Endothelial cell of umbilical vein (primary cell): ENCODE measurements at regions not wholly inside any gene's neighbourhood (a gene's known extent, or its start where the extent isn't known, plus 50 kb on each side); places are given as distances from the start of the nearest gene placed in this dataset.

Source experiments
- BruUV-seq: library from RNA; stranded (reverse); fragments of 400-500 nt; replicated peaks from 2 replicates; lab custom pipeline; 2021; lab: Mats Ljungman, UMichigan
- CTCF ChIA-PET: fragments of 300-600, 350-600 bp; sonication (Branson Sonifier 250); formaldehyde crosslinking; loops from one replicate; lab custom pipeline; 2021; ENCODE audit warnings: antibody characterized with exemption, inconsistent platforms; lab: Charles Lee
- POLR2A ChIA-PET: fragments of 300-600, 350-600 bp; sonication (Branson Sonifier 250); formaldehyde crosslinking; loops from one replicate; lab custom pipeline; 2021; ENCODE audit warnings: antibody characterized with exemption, inconsistent platforms; lab: Charles Lee
- DNase-seq: peaks from one replicate; pipeline ENCODE4 v3.0.0-alpha.2; 2011; ENCODE audit warnings: low read depth, low spot score
- FAIRE-seq: peaks from 2 replicates; lab custom pipeline; 2011; peaks lifted over from hg19 to GRCh38; lab: Jason Lieb, UNC
- H2AFZ ChIP-seq: 2 replicates; pipeline ENCODE4 v1.6.0; 2012; ENCODE audit warnings: low read depth, low read length, control low read depth, inconsistent platforms
- H3K27ac ChIP-seq: 2 replicates; pipeline ENCODE4 v1.5.1; 2011; ENCODE audit warnings: low read depth, mild to moderate bottlenecking, control low read depth, low read length, moderate library complexity; ENCODE audit not compliant: insufficient read depth
- H3K27me3 ChIP-seq, 2 experiments: 2 replicates each; pipeline versions ENCODE4 v1.6.0 to v1.6.1; 2011; ENCODE audit warnings: low read length in 2 of 2, mixed read lengths in 1 of 2; ENCODE audit not compliant: control insufficient read depth in 2 of 2, insufficient read depth in 2 of 2
- H3K36me3 ChIP-seq, 2 experiments: 2 replicates in 1 of 2; 3 replicates in 1 of 2; pipeline ENCODE4 v1.5.1; 2011; ENCODE audit warnings: low read length in 2 of 2, mild to moderate bottlenecking in 1 of 2, moderate library complexity in 1 of 2; ENCODE audit not compliant: control insufficient read depth in 2 of 2, insufficient read depth in 2 of 2; ENCODE audit errors: extremely low read depth in 1 of 2
- H3K4me1 ChIP-seq: 3 replicates; pipeline ENCODE4 v1.5.1; 2011; ENCODE audit warnings: mild to moderate bottlenecking, low read length; ENCODE audit not compliant: control insufficient read depth, insufficient read depth; ENCODE audit errors: extremely low read depth
- H3K4me2 ChIP-seq: 2 replicates; pipeline ENCODE4 v1.6.1; 2011; ENCODE audit warnings: low read length, control low read depth, mixed read lengths; ENCODE audit not compliant: insufficient read depth
- H3K4me3 ChIP-seq, 3 experiments: fragments of 200-600 bp in 1 of 3; sonication (generic), shearing (Covaris generic) in 1 of 3; replicated peaks in 1 of 3; 2 replicates each; pipeline ENCODE4 v1.5.1; 2011 to 2016; ENCODE audit warnings: control low read depth in 3 of 3, low read length in 3 of 3, mild to moderate bottlenecking in 2 of 3, inconsistent platforms in 1 of 3, low read depth in 1 of 3, moderate library complexity in 1 of 3; ENCODE audit not compliant: insufficient read depth in 1 of 3
- H3K79me2 ChIP-seq: 2 replicates; pipeline ENCODE4 v1.6.0; 2012; ENCODE audit warnings: low read length, inconsistent platforms; ENCODE audit not compliant: control insufficient read depth, insufficient read depth
- H3K9ac ChIP-seq: replicated peaks from 2 replicates; pipeline ENCODE3; 2011; ENCODE audit warnings: low read length, control low read depth; ENCODE audit not compliant: insufficient read depth; ENCODE audit errors: extremely low read depth
- H3K9me1 ChIP-seq: replicated peaks from 3 replicates; pipeline ENCODE4 v1.6.0; 2011; ENCODE audit warnings: mild to moderate bottlenecking, low read length; ENCODE audit not compliant: control insufficient read depth, insufficient read depth; ENCODE audit errors: extremely low read depth
- H3K9me3 ChIP-seq: replicated peaks from 2 replicates; pipeline ENCODE4 v1.5.1; 2012; ENCODE audit warnings: low read length, inconsistent platforms; ENCODE audit not compliant: control insufficient read depth, insufficient read depth
- H4K20me1 ChIP-seq: replicated peaks from 2 replicates; pipeline ENCODE3; 2011; ENCODE audit warnings: mild to moderate bottlenecking, low read length; ENCODE audit not compliant: control insufficient read depth, insufficient read depth; ENCODE audit errors: extremely low read depth
- EZH2 ChIP-seq: IDR thresholded peaks from 2 replicates; pipeline ENCODE4 v1.6.1; 2012; ENCODE audit warnings: borderline replicate concordance, low read depth, mild to moderate bottlenecking, moderate library complexity, low read length, inconsistent platforms; ENCODE audit not compliant: severe bottlenecking
- FOS ChIP-seq: IDR thresholded peaks from 2 replicates; pipeline ENCODE4 v1.6.1; 2011; ENCODE audit warnings: mild to moderate bottlenecking, low read length, moderate library complexity, borderline replicate concordance; ENCODE audit not compliant: insufficient read depth
- GATA2 ChIP-seq: IDR thresholded peaks from 2 replicates; pipeline ENCODE4 v1.7.0; 2011; ENCODE audit warnings: low read depth, mild to moderate bottlenecking, moderate library complexity, mixed read lengths, low read length; ENCODE audit not compliant: insufficient read length, insufficient read depth
- JUN ChIP-seq: IDR thresholded peaks from 2 replicates; pipeline ENCODE4 v1.6.1; 2011; ENCODE audit warnings: borderline replicate concordance, low read depth; ENCODE audit not compliant: insufficient read length, insufficient read depth
- MAX ChIP-seq: IDR thresholded peaks from 2 replicates; pipeline ENCODE4 v1.6.1; 2011; ENCODE audit not compliant: insufficient read depth, insufficient read length
- MYC ChIP-seq: IDR thresholded peaks from one replicate; pipeline ENCODE4 v1.6.1; 2011; ENCODE audit warnings: mild to moderate bottlenecking, low read depth, low read length
- POLR2A ChIP-seq: IDR thresholded peaks from 2 replicates; pipeline ENCODE4 v1.6.1; 2012; ENCODE audit warnings: low read depth, mild to moderate bottlenecking, control low read depth, low read length
- POLR2AphosphoS5 ChIP-seq: IDR thresholded peaks from 2 replicates; pipeline ENCODE4 v1.6.1; 2012; ENCODE audit warnings: low read depth, mild to moderate bottlenecking, control low read depth, low read length, moderate library complexity; ENCODE audit not compliant: insufficient read depth
- dilution Hi-C: fragments of 300-500 bp; cut with MboI; formaldehyde crosslinking; loops from one replicate; pipeline ENCODE4 v1.15.0; 2019; ENCODE audit warnings: low sequenced_read_pairs; ENCODE audit not compliant: extremely low pct_ligation_motif_present
- intact Hi-C: fragments of 100-400 bp; cut with micrococcal nuclease; formaldehyde crosslinking; loops from one replicate; pipeline ENCODE4 v1.10.0; 2022
- TF ChIP-seq, protein P1 (sequence below), 2 donors: IDR thresholded peaks; 1 replicate in 1 of 2; 2 replicates in 1 of 2; pipeline ENCODE4 v1.5.1; 2011; ENCODE audit warnings: low read length in 2 of 2, mild to moderate bottlenecking in 2 of 2, moderate library complexity in 2 of 2, control low read depth in 1 of 2, inconsistent platforms in 1 of 2, low read depth in 1 of 2; ENCODE audit not compliant: insufficient read depth in 1 of 2; ENCODE audit errors: extremely low read depth in 1 of 2

GRCh38 chr2:6069381-6069780 lies 377.2 kb downstream of the SOX11 start:
- Histone ChIP-seq H3K4me1 (no peaks in the 10 kb centered on the region), H3K27me3 (no peaks in the 10 kb centered on the region), H3K4me2 (no peak overlapping the region), H3K79me2 (no peaks in the 10 kb centered on the region), H2AFZ (no peak overlapping the region), H3K9me3 (peaks cover 6% of the 10 kb centered on the region), H3K9me1 (no peaks in the 10 kb centered on the region), H3K27ac (no peak overlapping the region), H4K20me1 (no peaks in the 10 kb centered on the region), H3K36me3 (no peaks in the 10 kb centered on the region), H3K4me3 (no peak overlapping the region), H3K9ac (no peak overlapping the region)
- FAIRE-seq (no peak), DNase-seq (no peak)
- ChIA-PET POLR2A (no interaction called here), CTCF (no interaction called here)
- no TSS peak for BruUV-seq
- TF ChIP-seq GATA2 = no peak
- no peak for TF ChIP-seq MAX
- TF ChIP-seq, protein P1, sequence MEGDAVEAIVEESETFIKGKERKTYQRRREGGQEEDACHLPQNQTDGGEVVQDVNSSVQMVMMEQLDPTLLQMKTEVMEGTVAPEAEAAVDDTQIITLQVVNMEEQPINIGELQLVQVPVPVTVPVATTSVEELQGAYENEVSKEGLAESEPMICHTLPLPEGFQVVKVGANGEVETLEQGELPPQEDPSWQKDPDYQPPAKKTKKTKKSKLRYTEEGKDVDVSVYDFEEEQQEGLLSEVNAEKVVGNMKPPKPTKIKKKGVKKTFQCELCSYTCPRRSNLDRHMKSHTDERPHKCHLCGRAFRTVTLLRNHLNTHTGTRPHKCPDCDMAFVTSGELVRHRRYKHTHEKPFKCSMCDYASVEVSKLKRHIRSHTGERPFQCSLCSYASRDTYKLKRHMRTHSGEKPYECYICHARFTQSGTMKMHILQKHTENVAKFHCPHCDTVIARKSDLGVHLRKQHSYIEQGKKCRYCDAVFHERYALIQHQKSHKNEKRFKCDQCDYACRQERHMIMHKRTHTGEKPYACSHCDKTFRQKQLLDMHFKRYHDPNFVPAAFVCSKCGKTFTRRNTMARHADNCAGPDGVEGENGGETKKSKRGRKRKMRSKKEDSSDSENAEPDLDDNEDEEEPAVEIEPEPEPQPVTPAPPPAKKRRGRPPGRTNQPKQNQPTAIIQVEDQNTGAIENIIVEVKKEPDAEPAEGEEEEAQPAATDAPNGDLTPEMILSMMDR (IDR thresholded peaks at IDR 0.05; ENCODE audit: extremely low read depth in 1 of 2, insufficient read depth in 1 of 2, low read depth in 1 of 2, low read length in 2 of 2) = no peak
- no peak for TF ChIP-seq POLR2A
- no peak for TF ChIP-seq MYC
- no peak for TF ChIP-seq POLR2AphosphoS5
- no peak for TF ChIP-seq EZH2
- no peak for TF ChIP-seq JUN
- no peak for TF ChIP-seq FOS
- dilution Hi-C loops = no loop called here
- intact Hi-C loops = no loop called here
